Brain microvascular endothelial cell (primary cell): ENCODE measurements at regions not wholly inside any gene's neighbourhood (a gene's known extent, or its start where the extent isn't known, plus 50 kb on each side); places are given as distances from the start of the nearest gene placed in this dataset.

Experiments
- DNase-seq: peaks from one replicate; pipeline ENCODE4 v3.0.0-alpha.2; 2020
- H3K27ac ChIP-seq: fragments of 250-450 bp; sonication (Bioruptor Pico); 2 replicates; pipeline ENCODE4 v1.5.1; 2020; ENCODE audit warnings: mild to moderate bottlenecking, moderate library complexity
- H3K27me3 ChIP-seq: fragments of 250-450 bp; sonication (Bioruptor Pico); replicated peaks from 2 replicates; pipeline ENCODE4 v1.5.1; 2020; ENCODE audit warnings: mild to moderate bottlenecking
- H3K36me3 ChIP-seq: fragments of 250-450 bp; sonication (Bioruptor Pico); replicated peaks from 2 replicates; pipeline ENCODE4 v1.5.1; 2020; ENCODE audit warnings: mild to moderate bottlenecking
- H3K4me3 ChIP-seq: 2 replicates; pipeline ENCODE4 v1.5.1; 2011; ENCODE audit warnings: low read depth, mild to moderate bottlenecking, control low read depth, low read length, moderate library complexity
- CTCF ChIP-seq: IDR thresholded peaks from 2 replicates; pipeline ENCODE4 v1.5.1; 2011; ENCODE audit warnings: low read depth, mild to moderate bottlenecking, moderate library complexity, low read length, control low read depth, inconsistent platforms; ENCODE audit errors: missing control alignments
- in situ Hi-C: cut with HindIII; loops from 2 replicates; pipeline ENCODE4 v1.10.0; 2017; ENCODE audit warnings: low sequenced_read_pairs, low pct_ligation_motif_present

- Histone ChIP-seq H3K27me3 (no peaks in the 10 kb centered on the region), H3K36me3 (no peaks in the 10 kb centered on the region), H3K4me3 (no peak overlapping the region), H3K27ac (no peak overlapping the region)
- no peak for DNase-seq
- no peak for TF ChIP-seq CTCF
- in situ Hi-C loops = no loop called here
Observed at GRCh38 chr3:105051972-105052371, 314.7 kb upstream of the ALCAM start.

DNA sequence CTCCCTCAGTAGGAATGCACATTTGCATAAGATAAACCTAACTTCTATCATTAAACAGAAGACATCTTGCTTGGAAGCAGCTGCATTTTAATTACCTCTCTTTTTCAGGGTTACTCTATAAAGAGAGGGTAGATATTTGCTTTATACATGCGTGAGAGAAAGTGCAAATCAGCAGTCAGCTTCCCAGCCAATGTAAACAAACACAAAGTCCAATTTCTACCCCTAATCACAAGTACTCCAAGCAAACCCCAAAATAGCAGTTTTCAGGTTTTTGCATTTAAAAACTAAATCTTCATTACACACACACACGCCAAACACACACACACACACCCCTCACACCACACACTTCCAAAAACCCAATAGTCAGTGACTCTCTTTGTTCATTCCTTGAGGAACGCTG is 303.9 kb upstream of the ALCAM start:
- Histone ChIP-seq H3K4me3 (no peak overlapping the region), H3K27me3 (no peaks in the 10 kb centered on the region), H3K27ac (no peak overlapping the region), H3K36me3 (no peaks in the 10 kb centered on the region)
- in situ Hi-C loops = no loop called here
- DNase-seq = no peak
- no peak for TF ChIP-seq CTCF

DNA sequence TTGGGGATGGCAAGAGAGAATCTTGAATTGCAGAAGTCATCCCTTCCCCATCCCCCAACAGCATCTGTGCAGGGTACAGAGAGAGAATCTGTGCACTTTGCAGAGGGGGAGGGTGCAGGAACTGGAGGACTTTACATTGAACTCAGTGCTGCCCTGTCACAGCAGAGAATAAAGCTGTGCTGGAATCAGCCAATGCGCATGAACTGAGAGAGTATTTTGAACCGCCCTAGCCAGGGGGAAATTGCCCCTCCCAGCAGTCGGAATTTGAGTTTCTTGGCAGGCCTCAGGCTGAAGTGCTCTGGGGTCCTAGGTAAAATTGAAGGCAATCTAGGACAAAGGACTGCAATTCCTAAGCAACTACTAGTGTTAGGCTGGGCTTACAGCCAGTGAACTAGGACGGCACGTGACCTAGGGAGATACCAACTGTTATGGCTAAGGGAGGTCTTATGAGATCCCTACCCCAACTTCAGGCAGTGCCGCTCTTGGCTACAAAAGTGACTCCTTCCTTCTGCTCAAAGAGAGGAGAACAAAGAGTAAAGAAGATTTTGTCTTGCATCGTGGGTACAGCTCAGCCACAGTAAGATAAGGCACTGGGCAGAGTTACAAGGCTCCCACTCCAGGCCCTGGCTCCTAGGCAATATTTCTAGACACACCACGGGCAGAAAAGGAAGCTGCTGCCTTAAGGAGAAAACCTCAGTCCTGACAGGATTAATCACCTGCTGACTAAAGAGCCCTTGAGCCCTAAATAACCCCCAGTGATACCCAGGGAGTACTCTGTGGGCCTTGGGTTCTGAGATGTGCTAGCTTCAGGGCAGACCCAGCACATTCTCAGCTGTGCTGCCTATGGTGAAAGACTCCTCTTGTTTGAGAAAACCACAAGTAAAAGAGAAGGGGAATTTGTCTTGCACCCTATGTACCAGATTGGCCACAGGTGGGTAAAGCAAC is 300.5 kb upstream of the ALCAM start:
- no peak for TF ChIP-seq CTCF
- in situ Hi-C loops = no loop called here

DNA sequence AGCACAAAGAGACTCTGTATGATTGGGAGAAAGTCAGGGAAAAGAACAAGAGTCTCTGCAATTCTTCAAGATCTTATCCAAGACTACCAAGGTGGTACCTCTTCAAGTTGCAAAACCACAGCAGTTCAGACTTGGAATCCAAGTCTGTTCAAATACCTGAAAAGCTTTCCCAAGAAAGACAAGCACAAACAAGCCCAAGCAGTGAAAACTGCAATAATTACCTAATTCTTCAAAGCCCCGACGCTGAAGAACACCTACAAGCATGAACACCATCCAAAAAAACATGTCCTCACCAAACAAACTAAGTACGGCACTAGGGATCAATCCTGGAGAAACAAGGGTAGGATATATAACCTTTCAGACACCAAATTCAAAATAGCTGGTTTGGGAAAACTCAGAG is 299.3 kb upstream of the ALCAM start:
- no peaks in the 10 kb centered on the region for H3K36me3 ChIP-seq
- TF ChIP-seq CTCF = no peak

More for the DNA sequence above, 300.5 kb upstream of the ALCAM start:
- Histone ChIP-seq H3K27me3 (no peaks in the 10 kb centered on the region), H3K36me3 (no peaks in the 10 kb centered on the region), H3K27ac (no peak overlapping the region), H3K4me3 (no peak overlapping the region)
- DNase-seq = no peak

GRCh38 chr3:105077060-105077822 is 289.5 kb upstream of the ALCAM start:
- Histone ChIP-seq H3K36me3 (no peaks in the 10 kb centered on the region), H3K27ac (no peak overlapping the region), H3K4me3 (no peak overlapping the region), H3K27me3 (no peaks in the 10 kb centered on the region)
- TF ChIP-seq CTCF = no peak
- in situ Hi-C loops = no loop called here
- DNase-seq = no peak

More for the DNA sequence above, 299.3 kb upstream of the ALCAM start:
- DNase-seq = no peak
- in situ Hi-C loops = no loop called here
- Histone ChIP-seq H3K27me3 (no peaks in the 10 kb centered on the region), H3K27ac (no peak overlapping the region), H3K4me3 (no peak overlapping the region)
